ENCODE measurements at regions not wholly inside any gene's neighbourhood (a gene's known extent, or its start where the extent isn't known, plus 50 kb on each side); places are given as distances from the start of the nearest gene placed in this dataset.
"Not testable (repeated sequence)": the region's sequence is repeated elsewhere in the genome, so short reads cannot be mapped to it uniquely, and the experiment has no call there.

- DNase-seq (ENCODE audit: low read depth), result no peak
These were observed 642.0 kb downstream of the XPNPEP1 start for GRCh38 chr10:109281347-109281746.

DNA sequence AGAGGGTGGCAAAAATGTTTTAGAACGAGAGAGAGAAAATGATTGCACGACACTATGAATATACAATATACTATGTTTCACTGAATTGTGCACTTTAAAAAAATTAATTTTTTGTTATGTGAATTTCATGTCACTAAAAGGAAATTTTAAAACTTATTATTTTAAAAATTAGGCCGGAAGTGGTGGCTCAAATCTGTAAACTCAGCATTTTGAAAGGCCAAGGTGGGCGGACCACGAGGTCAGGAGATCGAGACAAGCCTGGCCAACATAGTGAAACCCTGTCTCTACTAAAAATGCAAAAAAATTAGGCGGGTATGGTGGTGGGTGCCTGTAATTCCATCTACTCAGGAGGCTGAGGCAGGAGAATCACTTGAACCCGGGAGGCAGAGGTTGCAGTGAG, 642.5 kb downstream of the XPNPEP1 start:
- no peak for DNase-seq (ENCODE audit: low read depth)

GRCh38 chr10:109277456-109277855, 645.9 kb downstream of the XPNPEP1 start:
- DNase-seq (ENCODE audit: low read depth), result no peak

DNA sequence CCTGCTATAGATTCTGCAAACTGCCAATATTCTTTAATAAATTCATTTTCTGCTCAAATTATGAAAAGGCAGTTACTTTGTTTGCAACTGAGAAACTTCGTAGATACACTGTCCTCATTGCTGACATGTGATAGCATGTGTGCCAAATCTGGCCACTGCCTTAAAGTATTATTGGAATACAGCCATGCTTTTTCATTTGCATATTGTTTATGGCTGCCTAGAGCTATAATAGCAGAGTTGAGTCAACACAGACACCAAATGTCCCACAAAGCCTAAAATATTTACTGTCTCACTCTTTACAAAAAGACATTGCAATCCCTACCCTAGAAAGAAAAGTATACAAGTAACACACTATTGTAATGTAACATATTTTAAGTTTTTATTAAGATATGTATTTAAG, 647.4 kb downstream of the XPNPEP1 start:
- peak; percentile 5 for DNase-seq (ENCODE audit: low read depth)

DNA sequence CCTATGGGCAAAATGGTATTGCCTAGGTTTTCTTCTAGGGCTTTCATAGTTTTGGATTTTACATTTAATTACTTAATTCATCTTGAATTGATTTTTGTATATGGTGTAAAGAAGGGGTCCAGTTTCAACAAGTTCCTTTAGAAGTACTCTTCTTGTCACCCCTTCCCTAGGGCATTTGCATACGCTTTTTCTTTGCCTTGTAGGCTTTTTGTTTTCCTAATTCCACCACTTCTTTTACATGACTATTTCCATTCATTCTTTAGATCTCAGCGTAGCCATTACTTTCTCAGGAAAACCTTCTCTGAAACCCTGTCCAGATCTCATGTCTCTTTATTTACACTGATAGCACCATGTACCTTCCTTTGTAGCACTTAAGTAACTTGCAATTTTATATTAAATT, 648.6 kb downstream of the XPNPEP1 start:
- no peak for DNase-seq (ENCODE audit: low read depth)

GRCh38 chr10:109270173-109270572, 653.1 kb downstream of the XPNPEP1 start:
- DNase-seq (ENCODE audit: low read depth), result no peak

GRCh38 chr10:109264004-109264403, 659.3 kb downstream of the XPNPEP1 start:
- no peak for DNase-seq (ENCODE audit: low read depth)

DNA sequence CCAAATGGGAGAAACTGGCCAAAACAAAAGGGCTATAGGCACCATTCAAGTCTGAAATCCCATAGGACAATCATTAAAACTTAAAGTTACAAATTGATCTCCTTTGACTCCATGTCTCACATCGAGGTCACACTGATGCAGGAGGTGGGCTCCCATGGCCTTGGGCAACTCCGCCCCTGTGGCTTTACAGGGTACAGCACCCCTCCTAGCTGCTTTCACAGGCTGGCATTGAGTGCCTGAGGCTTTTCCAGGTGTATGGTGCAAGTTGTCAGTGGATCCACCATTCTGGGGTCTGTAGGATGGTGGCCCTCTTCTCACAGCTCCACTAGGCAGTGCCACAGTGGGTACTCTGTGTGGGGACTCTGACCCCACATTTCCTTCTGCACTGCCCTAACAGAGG, 662.1 kb downstream of the XPNPEP1 start:
- DNase-seq (ENCODE audit: low read depth), result no peak

GRCh38 chr10:109259293-109259692, 664.0 kb downstream of the XPNPEP1 start:
- peak; percentile 17 for DNase-seq (ENCODE audit: low read depth)

- DNase-seq (ENCODE audit: low read depth), result no peak
These were observed 670.0 kb downstream of the XPNPEP1 start for GRCh38 chr10:109253306-109253705.

GRCh38 chr10:109250152-109250551, 673.2 kb downstream of the XPNPEP1 start:
- peak; percentile 13 for DNase-seq (ENCODE audit: low read depth)

GRCh38 chr10:109247814-109248213, 675.5 kb downstream of the XPNPEP1 start:
- peak; percentile 19 for DNase-seq (ENCODE audit: low read depth)

DNA sequence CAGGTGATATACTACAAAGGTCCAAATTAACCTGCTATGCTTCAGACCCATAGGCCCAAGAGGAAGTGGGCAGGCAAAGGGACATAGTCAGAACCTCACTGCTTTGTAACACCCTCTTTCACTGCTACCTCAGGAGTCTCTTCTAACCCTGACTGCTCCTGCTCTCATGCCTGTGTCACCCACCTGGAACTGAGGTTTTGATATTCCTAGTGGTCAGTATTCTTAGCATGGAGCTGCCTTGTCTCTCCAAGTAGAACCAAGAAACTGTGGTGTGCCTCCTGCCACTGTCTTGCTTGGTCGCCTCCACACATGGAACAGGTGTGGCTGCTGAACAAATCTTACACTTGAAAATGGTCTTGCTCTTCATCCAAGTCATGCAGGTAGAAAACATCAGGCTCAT, 677.5 kb downstream of the XPNPEP1 start:
- DNase-seq (ENCODE audit: low read depth), result peak; percentile 51

DNA sequence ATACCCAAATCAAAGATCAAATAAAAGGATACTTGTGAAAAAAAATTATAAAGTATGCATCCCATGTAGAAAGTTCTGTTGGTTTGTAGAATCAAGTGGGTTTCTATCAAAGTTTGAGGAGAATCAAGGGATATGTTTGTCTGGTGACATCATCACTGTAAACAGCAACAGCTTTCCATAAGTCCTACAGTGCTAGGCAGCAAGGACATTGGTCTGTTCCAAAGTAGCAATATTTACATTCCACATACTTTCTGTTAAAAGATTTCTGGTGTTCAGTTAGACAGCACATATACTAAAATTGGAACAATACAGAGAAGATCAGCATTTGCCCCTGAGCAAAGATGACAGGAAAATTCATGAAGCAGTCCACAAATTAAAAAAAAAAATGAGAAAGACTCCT, 683.9 kb downstream of the XPNPEP1 start:
- no peak for DNase-seq (ENCODE audit: low read depth)

- no peak for DNase-seq (ENCODE audit: low read depth)
These were observed 685.6 kb downstream of the XPNPEP1 start for GRCh38 chr10:109237682-109238081.

GRCh38 chr10:109237050-109237449, 686.3 kb downstream of the XPNPEP1 start:
- no peak for DNase-seq (ENCODE audit: low read depth)

GRCh38 chr10:109223533-109223932, 699.8 kb downstream of the XPNPEP1 start:
- not testable (repeated sequence) for DNase-seq (ENCODE audit: low read depth)

DNA sequence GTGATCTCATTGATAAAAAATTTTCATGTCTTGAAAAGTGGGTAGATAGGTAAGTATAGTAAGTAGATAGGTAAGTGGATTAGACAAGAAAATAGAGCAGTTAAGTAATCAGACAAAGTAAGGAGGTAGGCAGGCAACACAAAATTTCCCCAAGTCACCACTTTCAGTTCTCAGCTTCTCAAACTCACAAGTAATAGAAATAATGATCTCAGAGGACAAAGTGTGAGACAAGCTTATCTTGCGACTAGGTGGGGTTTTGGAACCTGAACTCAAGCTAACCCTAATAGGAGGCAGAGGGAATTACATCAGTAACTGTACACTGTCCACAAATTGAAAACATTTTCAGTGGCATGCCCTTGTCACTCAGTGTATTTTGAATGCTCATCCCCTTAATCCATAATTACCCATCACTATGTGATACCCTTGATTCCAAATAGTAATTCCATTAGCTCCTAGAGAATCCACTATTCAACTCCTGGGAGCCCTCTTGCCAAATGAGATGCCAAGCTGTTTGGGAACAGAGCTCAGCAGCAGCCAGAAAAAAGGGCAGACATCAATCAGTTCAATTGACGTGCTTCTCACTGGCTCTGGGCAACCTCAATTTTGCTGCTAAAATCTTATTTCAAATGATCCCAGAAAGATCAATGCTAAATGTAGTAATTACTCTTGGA, 703.2 kb downstream of the XPNPEP1 start:
- no peak for DNase-seq (ENCODE audit: low read depth)

DNA sequence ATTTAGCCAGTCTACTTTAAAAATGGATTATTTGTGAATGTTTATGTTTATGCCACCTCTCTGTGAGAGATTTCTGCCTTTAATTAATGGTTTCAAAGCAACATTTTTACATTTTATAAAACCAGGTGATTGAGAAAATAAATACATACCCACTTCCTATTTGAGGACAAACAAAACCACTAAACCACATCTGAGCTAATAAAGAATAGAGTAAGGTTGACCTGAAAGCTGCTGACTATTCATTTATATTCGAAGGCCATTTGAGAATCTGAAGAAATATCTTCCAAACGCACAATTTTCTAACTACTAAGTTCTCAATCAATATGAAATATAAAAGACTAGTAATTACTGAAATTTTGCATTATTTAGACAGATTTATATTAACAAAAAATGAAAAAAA, 705.1 kb downstream of the XPNPEP1 start:
- peak; percentile 18 for DNase-seq (ENCODE audit: low read depth)

- peak; percentile 91 for DNase-seq (ENCODE audit: low read depth)
These were observed 707.8 kb downstream of the XPNPEP1 start for GRCh38 chr10:109215291-109216075.

DNA sequence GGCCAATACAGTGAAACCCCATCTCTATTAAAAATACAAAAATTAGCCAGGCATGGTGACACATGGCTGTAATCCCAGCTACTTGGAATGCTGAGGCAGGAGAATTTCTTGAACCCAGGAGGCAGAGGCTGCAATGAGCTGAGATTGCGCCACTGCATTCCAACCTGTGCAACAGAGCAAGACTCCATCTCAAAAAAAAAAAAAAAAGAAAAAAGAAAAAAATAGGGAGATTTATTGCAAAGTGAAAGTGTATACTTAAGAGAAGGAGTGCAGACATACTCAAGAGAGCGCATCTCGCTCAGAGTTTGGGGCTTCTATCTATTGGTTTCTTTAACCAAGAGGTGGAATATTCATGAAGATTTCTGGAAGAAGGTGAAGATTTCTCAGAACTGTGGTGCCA, 708.4 kb downstream of the XPNPEP1 start:
- DNase-seq (ENCODE audit: low read depth), result peak; percentile 78

GRCh38 chr10:109207361-109207760, 716.0 kb downstream of the XPNPEP1 start:
- peak; percentile 68 for DNase-seq (ENCODE audit: low read depth)

DNA sequence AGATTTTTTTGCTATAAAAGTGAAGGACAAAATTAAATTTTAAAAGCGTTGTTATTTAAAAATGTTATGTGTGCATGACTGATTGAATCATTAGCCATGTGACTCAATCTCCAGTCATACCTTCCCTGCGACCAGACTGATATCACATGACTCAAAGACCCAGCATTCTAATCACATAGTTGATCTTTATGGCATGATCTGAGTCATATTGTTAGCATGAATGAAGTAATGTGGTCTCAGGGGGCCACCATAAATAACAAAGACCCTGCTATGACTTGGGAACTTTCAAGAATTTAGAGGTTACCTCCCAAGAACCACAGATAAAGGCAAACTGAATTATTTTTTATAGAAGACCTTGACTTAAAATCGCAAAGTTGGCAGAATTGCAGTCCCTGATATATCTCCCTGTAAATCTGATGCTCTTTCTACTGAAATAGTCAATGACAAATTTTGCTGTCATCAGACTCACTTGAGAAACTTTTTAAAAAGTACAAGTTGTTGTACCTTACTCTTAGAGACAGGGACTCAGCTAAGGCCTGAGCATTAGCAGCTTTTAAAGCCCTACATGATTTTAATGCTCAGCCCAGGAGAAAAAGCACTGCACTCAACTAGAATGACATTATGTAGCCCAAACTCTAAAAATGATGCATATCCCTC, 717.3 kb downstream of the XPNPEP1 start:
- DNase-seq (ENCODE audit: low read depth), result peak; percentile 94
